ENCODE measurements at regions not wholly inside any gene's neighbourhood (a gene's known extent, or its start where the extent isn't known, plus 50 kb on each side); places are given as distances from the start of the nearest gene placed in this dataset.
A peak's percentile ranks its signal among the peaks of the same experiment; 100 is the strongest.

- DNase-seq = no peak
These were observed 59.9 kb upstream of the TENT5A start for GRCh38 chr6:81812401-81812800.

GRCh38 chr6:81808851-81809570 is 56.5 kb upstream of the TENT5A start:
- DNase-seq = no peak

- peak; percentile 68 for DNase-seq
These were observed 54.5 kb upstream of the TENT5A start for GRCh38 chr6:81806793-81807565.

GRCh38 chr6:81802356-81802755 is 49.9 kb upstream of the TENT5A start:
- no peak for DNase-seq
